Osteoblast (primary cell): ENCODE measurements at regions not wholly inside any gene's neighbourhood (a gene's known extent, or its start where the extent isn't known, plus 50 kb on each side); places are given as distances from the start of the nearest gene placed in this dataset.
A peak's percentile ranks its signal among the peaks of the same experiment; 100 is the strongest.

Source experiments
- DNase-seq: peaks from one replicate; pipeline ENCODE4 v3.0.0; 2011; ENCODE audit warnings: low spot score, mixed read lengths; ENCODE audit not compliant: insufficient read length; ENCODE audit errors: missing footprints
- H2AFZ ChIP-seq: 2 replicates; pipeline ENCODE4 v1.6.0; 2011; ENCODE audit warnings: mild to moderate bottlenecking, low read length
- H3K27ac ChIP-seq: 2 replicates; pipeline ENCODE4 v1.5.1; 2011; ENCODE audit warnings: mild to moderate bottlenecking, low read depth, low read length, moderate library complexity
- H3K27me3 ChIP-seq: 2 replicates; pipeline ENCODE4 v1.6.0; 2012; ENCODE audit warnings: mild to moderate bottlenecking, control low read depth, inconsistent platforms, low read length, moderate library complexity; ENCODE audit not compliant: insufficient read depth
- H3K36me3 ChIP-seq: 2 replicates; pipeline ENCODE4 v1.5.1; 2011; ENCODE audit warnings: mild to moderate bottlenecking, low read length, control low read depth, moderate library complexity; ENCODE audit not compliant: insufficient read depth
- H3K4me1 ChIP-seq: 2 replicates; pipeline ENCODE4 v1.5.1; 2011; ENCODE audit warnings: mild to moderate bottlenecking, low read length, control low read depth, moderate library complexity; ENCODE audit not compliant: insufficient read depth
- H3K4me2 ChIP-seq: 2 replicates; pipeline ENCODE4 v1.6.0; 2011; ENCODE audit warnings: mild to moderate bottlenecking, low read length; ENCODE audit not compliant: insufficient read depth
- H3K4me3 ChIP-seq: fragments of 200-600 bp; sonication (generic); 3 replicates; pipeline ENCODE4 v1.5.1; 2012; ENCODE audit warnings: mild to moderate bottlenecking, low read length, inconsistent platforms; ENCODE audit not compliant: insufficient read depth
- H3K79me2 ChIP-seq: 2 replicates; pipeline ENCODE4 v1.6.0; 2012; ENCODE audit warnings: mild to moderate bottlenecking, low read length, control low read depth, inconsistent platforms; ENCODE audit not compliant: insufficient read depth
- H3K9me3 ChIP-seq: 2 replicates; pipeline ENCODE4 v1.5.1; 2011; ENCODE audit warnings: low read depth, low read length, control low read depth
- H4K20me1 ChIP-seq: 2 replicates; pipeline ENCODE4 v1.6.0; 2012; ENCODE audit warnings: mild to moderate bottlenecking, low read length, control low read depth; ENCODE audit not compliant: insufficient read depth
- TF ChIP-seq, protein P1 (sequence below): IDR thresholded peaks from 2 replicates; pipeline ENCODE4 v1.5.1; 2011; ENCODE audit warnings: mild to moderate bottlenecking, low read depth, low read length, moderate library complexity; ENCODE audit errors: extremely low read depth

- no peak for DNase-seq
- no peaks in the 10 kb centered on the region for H3K27me3 ChIP-seq
Observed at GRCh38 chr4:22991576-22991975, 298.8 kb downstream of the GBA3 start.

DNA sequence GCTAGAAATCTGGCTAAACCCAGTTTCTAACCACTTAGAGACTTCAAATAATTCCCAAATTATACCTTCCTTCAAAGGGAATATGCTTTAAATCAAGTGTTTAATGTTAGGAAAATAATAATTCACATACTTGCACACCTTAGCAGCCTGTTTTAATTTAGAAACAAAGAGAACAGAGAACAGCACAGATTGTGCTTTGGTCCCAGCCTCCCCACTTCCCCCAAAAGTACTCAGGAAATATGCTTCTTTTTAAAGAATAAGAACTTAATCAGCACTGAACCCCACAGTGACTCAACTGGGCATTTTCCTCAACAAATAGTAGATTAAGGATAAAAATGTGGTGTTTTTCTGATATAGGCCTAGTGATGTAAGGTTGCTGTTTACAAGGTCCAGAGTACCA lies 295.8 kb downstream of the GBA3 start:
- peak overlapping the region; percentile 83 for H3K27ac ChIP-seq

More at GRCh38 chr4:22991576-22991975, 298.8 kb downstream of the GBA3 start:
- no peak overlapping the region for H3K4me3 ChIP-seq
- H4K20me1 ChIP-seq, result no peaks in the 10 kb centered on the region
- H3K9me3 ChIP-seq, result no peaks in the 10 kb centered on the region
- H2AFZ ChIP-seq, result no peak overlapping the region
- TF ChIP-seq, protein P1, sequence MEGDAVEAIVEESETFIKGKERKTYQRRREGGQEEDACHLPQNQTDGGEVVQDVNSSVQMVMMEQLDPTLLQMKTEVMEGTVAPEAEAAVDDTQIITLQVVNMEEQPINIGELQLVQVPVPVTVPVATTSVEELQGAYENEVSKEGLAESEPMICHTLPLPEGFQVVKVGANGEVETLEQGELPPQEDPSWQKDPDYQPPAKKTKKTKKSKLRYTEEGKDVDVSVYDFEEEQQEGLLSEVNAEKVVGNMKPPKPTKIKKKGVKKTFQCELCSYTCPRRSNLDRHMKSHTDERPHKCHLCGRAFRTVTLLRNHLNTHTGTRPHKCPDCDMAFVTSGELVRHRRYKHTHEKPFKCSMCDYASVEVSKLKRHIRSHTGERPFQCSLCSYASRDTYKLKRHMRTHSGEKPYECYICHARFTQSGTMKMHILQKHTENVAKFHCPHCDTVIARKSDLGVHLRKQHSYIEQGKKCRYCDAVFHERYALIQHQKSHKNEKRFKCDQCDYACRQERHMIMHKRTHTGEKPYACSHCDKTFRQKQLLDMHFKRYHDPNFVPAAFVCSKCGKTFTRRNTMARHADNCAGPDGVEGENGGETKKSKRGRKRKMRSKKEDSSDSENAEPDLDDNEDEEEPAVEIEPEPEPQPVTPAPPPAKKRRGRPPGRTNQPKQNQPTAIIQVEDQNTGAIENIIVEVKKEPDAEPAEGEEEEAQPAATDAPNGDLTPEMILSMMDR, result no peak
- H3K36me3 ChIP-seq, result no peaks in the 10 kb centered on the region
- H3K4me1 ChIP-seq, result peaks cover 24% of the 10 kb centered on the region
- H3K27ac ChIP-seq, result no peak overlapping the region
- no peak overlapping the region for H3K4me2 ChIP-seq
- no peaks in the 10 kb centered on the region for H3K79me2 ChIP-seq

DNA sequence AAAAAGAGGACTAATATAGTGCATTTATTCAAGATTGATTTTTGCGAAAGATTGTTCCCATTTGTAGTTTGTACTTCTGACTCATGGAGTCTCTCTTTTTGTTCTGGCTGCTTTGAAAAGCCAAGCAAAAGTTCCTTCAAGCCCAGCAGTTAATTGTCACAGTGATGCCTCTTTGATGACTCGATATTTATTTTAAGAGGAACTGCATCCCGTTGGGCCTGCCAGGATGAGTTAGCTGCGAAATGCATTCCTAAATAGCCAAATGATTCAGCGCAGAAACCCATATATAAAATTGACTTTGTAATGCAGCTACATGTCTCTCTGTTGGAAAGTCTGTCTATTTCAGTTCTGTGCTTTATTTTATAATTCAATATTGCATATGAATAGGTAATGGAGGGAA lies 295.1 kb downstream of the GBA3 start:
- DNase-seq, result no peak
- peak overlapping the region; percentile 83 for H3K27ac ChIP-seq

More for the DNA sequence above, 295.8 kb downstream of the GBA3 start:
- Histone ChIP-seq H3K36me3 (no peaks in the 10 kb centered on the region), H3K4me1 (peaks cover 31% of the 10 kb centered on the region), H3K4me3 (no peak overlapping the region), H3K79me2 (no peaks in the 10 kb centered on the region), H3K27me3 (no peaks in the 10 kb centered on the region), H4K20me1 (no peaks in the 10 kb centered on the region), H3K9me3 (no peaks in the 10 kb centered on the region), H3K4me2 (peak overlapping the region; percentile 65), H2AFZ (no peak overlapping the region)
- no peak for DNase-seq
- TF ChIP-seq, protein P1, result no peak

DNA sequence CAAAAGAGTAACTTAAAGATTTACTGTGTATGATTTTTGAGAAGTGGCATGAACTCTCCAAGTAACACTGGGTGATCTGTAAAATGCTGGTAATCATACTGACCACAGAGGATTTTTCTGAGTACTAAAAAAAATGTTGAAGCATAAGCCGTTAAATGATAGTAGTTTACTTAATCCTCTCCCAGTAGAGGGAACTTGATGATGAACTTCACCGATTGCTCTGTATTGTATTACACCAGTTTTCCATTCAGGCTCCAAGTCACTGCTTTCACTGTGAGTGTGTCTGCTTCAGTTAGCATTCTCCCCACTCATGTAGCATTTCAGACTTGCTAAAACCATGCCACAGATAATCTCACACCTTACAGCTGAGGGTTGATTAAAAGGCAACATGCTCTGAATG lies 294.1 kb downstream of the GBA3 start:
- H3K9me3 ChIP-seq, result no peaks in the 10 kb centered on the region
- H3K36me3 ChIP-seq, result no peaks in the 10 kb centered on the region
- peak overlapping the region; percentile 65 for H3K4me2 ChIP-seq
- no peak for DNase-seq
- no peak overlapping the region for H2AFZ ChIP-seq
- H3K79me2 ChIP-seq, result no peaks in the 10 kb centered on the region
- TF ChIP-seq, protein P1, result no peak
- H3K4me1 ChIP-seq, result peaks cover 31% of the 10 kb centered on the region
- no peak overlapping the region for H3K4me3 ChIP-seq
- H4K20me1 ChIP-seq, result no peaks in the 10 kb centered on the region
- no peaks in the 10 kb centered on the region for H3K27me3 ChIP-seq
- peak overlapping the region; percentile 83 for H3K27ac ChIP-seq

More for the DNA sequence above, 295.1 kb downstream of the GBA3 start:
- TF ChIP-seq, protein P1, result no peak
- no peak overlapping the region for H3K4me3 ChIP-seq
- H3K4me1 ChIP-seq, result peaks cover 31% of the 10 kb centered on the region
- no peaks in the 10 kb centered on the region for H3K79me2 ChIP-seq
- H3K9me3 ChIP-seq, result no peaks in the 10 kb centered on the region
- H3K36me3 ChIP-seq, result no peaks in the 10 kb centered on the region
- H2AFZ ChIP-seq, result no peak overlapping the region
- peak overlapping the region; percentile 65 for H3K4me2 ChIP-seq
- no peaks in the 10 kb centered on the region for H3K27me3 ChIP-seq
- H4K20me1 ChIP-seq, result no peaks in the 10 kb centered on the region
